A172 (cell line): ENCODE measurements at regions not wholly inside any gene's neighbourhood (a gene's known extent, or its start where the extent isn't known, plus 50 kb on each side); places are given as distances from the start of the nearest gene placed in this dataset.
A peak's percentile ranks its signal among the peaks of the same experiment; 100 is the strongest.
"Not testable (repeated sequence)": the region's sequence is repeated elsewhere in the genome, so short reads cannot be mapped to it uniquely, and the experiment has no call there.

Experiments used
- DNase-seq: peaks from one replicate; pipeline ENCODE4 v3.0.0-alpha.2; 2015; ENCODE audit warnings: low spot score

DNA sequence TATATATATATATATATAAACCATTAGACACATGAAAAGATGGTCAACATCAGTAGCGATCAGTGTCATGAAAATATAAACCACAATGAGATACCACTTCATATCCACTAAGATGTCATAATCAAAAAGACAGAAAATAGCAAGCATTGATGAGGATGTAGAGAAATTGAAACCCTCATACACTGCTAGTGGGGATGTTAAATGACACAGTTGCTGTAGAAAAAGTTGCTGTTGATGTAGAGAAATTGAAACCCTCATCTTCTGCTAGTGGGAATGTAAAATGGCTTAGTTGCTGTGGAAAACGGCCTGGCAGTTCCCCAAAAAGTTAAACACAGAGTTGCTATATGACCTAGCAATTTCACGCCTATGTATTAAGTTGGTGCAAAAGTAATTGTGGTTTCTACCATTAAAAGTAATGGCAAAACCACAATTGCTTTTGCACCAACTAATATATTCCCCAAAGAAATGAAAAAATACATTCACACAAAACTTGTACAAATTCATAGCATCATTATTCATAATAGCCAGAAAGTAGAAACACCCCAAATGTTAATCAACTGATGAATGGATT lies 120.5 kb upstream of the ZWINT start:
- no peak for DNase-seq

DNA sequence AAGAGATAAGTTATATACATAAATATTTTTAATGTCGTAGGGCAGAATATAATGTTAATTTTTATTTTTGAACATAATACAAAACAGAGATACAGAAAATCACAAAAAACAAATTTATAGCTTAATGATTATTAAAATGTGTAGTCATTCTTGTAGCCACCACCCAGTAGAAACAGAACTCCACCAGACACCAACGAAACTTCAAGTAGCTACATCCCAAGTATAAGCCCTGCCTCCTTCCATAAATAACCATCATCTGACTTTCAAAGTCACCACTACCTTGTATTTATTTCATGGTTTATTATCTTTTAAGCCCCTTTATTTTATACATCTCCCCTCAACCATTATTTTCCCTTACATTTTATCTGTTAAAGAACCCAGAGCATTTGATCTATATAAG lies 111.9 kb upstream of the ZWINT start:
- DNase-seq, result no peak

DNA sequence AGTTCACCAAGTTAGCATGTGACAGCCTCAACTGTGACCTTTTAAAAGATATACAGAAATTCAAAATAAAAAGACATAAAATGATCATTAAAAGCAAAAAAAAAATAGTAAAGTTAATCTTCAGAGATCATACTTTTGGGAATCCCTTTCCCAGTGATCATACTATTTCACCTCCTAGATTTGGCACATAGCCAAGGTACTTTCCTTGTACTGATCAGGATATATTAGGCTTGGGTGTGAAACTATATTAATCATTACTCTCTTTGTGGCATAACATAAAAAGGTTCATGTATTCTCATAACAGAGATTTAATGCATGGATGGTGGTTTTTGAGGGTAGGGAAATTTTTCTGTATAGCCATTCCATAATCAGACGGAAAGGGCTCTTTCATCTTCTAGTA lies 109.6 kb upstream of the ZWINT start:
- no peak for DNase-seq

DNA sequence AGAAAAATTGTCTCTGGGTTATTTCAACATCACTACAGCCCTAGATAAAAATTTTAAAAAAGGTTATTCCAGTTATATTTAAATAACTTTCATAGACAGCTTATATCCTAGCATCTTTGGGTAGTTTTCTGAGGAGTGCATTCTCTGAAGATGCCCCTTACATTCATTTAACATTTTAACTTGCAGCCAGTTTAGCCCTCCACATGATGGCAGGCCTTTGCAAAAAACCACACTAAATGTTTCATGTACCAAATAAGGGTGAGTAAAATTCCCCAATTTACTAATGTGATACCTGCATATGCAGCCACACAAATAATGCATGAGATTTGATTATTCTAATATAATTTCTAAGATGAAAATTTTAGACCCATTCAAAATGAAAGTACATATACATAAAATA lies 108.4 kb upstream of the ZWINT start:
- no peak for DNase-seq

DNA sequence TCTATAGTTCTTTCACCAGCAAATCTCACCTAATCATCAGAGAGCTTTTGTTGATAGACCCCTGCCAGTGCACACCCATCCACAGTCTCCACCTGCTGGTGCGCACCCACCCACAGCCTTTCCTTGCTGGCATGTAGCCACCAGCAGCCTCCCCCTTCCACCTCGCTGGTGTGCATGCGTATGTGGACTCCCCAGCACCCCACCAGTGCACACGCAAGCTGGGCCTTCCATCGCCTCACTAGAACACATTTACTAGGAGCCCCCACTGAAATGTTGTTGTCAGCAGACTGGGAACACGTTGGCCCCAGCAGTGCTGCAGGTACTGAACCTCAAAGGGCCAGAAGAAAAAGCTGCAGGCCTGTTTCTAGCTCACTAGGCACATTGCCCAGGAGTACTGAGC lies 104.9 kb upstream of the ZWINT start:
- DNase-seq, result no peak

DNA sequence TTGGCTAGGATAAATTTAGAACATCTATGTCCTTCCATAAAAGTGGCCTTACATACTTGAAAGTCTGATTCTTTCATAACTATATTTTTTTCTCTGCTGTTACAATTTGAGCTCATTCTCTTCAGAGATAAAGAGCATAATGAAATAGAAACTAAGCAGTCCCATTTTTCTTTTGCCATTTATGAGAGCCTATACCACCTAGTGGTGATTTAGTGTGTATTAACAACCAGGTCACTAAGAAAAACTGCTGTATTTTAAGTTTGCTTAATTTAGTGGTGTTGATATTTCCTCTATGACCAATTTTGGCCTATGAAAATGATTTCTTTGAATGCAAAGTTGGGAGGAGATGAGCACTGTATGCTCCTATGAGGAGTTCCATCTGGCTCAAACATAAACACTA lies 88.7 kb upstream of the ZWINT start:
- DNase-seq, result peak; percentile 4

DNA sequence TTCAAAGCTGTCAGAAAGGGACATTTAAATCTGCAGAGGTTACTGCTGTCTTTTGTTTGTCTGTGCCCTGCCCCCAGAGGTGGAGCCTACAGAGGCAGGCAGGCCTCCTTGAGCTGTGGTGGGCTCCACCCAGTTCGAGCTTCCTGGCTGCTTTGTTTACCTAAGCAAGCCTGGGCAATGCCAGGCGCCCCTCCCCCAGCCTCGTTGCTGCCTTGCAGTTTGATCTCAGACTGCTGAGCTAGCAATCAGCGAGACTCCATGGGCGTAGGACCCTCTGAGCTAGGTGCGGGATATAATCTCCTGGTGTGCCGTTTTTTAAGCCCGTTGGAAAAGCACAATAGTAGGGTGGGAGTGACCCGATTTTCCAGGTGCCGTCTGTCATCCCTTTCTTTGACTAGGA lies 86.6 kb upstream of the ZWINT start:
- not testable (repeated sequence) for DNase-seq

DNA sequence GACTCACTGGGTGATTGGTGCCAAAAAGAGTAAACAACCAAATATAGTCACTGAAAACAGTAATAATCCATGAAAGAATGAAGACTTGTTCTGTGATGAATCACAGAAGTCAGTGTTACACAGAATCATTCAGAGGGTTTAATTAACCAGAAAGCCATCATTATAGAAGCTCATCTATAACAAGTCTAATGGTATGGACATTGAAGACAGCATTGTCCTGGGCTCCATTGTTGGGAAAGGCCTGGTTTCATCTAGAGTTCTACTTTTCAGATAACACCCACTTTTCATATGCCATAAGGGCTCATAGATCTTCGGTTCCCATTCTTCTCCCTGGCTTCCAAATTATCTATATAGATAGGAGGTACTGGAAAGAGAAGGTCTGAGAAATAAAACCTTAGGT lies 80.3 kb upstream of the ZWINT start:
- not testable (repeated sequence) for DNase-seq
